ENCODE measurements at regions not wholly inside any gene's neighbourhood (a gene's known extent, or its start where the extent isn't known, plus 50 kb on each side); places are given as distances from the start of the nearest gene placed in this dataset.

DNA sequence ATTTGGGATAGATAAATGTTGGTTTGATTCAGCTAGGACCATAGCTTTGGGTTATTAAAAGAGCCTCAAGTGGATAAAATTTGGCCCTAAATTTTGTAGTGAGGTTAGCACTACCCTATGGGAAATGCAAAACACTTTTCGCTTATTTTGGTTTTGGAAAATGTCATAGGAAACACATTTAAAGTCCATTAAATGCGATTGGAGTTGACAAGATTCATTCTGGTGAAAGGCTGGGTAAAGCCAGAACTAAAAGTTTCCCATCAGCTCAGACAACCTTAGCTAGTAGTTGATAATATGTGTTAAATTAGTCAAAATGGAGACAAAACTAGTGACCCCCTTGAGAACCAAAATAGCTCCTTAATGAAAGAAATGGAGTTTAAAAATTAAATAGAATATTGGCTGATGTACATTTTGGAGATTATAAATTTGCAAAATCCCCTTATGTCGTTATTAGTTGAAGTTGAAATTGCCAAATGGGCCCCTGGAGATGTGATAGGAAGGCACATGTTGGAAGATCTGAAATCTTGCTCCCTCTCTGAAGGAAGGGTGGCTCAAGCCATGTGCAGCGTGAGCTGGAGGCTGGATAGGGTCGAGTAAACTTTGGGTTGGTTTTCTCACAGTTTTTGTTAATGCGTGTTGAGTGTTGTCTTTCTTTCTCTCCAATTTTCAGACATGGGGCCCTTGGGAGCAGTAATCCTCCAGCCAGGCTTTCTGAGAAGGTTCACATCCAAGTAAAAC, 72.8 kb downstream of the CD83 start:
- POLR2A ChIA-PET = no interaction called here

DNA sequence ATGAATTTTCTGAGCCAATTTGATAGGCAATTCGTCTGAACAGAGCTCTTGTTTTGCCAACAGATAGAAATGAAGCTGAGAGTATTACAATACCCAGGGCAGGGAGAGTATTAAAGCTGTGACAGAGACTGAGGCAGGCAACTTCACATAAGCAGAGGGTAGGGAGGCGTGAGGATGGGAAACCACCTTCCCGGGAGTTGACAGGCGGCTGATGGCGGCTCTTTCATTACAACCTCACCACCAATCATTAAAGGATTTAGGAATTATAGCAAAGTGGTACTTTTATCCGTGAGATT, 73.3 kb downstream of the CD83 start:
- DNase-seq (ENCODE audit: low spot score) (no peak), ATAC-seq (no peak)
- ChIA-PET CTCF (no interaction called here), POLR2A (no interaction called here)
- H3K36me3 Mint-ChIP-seq = 0 out of 2 replicates have a peak, but pooled peaks cover 2% of the 10 kb centered on the region
- H3K27ac Mint-ChIP-seq = no peak overlapping the region
- peaks cover 4% of the 10 kb centered on the region for H3K9me3 Mint-ChIP-seq
- no peak overlapping the region for H3K4me3 Mint-ChIP-seq
- H3K27me3 Mint-ChIP-seq (ENCODE audit: low read depth) = peaks cover 9% of the 10 kb centered on the region
- peaks cover 25% of the 10 kb centered on the region for H3K4me1 Mint-ChIP-seq
- TF ChIP-seq, protein P1, sequence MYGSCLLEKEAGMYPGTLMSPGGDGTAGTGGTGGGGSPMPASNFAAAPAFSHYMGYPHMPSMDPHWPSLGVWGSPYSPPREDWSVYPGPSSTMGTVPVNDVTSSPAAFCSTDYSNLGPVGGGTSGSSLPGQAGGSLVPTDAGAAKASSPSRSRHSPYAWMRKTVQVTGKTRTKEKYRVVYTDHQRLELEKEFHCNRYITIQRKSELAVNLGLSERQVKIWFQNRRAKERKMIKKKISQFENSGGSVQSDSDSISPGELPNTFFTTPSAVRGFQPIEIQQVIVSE (CRISPR knock-in tag; IDR thresholded peaks at IDR 0.05; ENCODE audit: borderline replicate concordance) = no peak
- TF ChIP-seq, protein P2, sequence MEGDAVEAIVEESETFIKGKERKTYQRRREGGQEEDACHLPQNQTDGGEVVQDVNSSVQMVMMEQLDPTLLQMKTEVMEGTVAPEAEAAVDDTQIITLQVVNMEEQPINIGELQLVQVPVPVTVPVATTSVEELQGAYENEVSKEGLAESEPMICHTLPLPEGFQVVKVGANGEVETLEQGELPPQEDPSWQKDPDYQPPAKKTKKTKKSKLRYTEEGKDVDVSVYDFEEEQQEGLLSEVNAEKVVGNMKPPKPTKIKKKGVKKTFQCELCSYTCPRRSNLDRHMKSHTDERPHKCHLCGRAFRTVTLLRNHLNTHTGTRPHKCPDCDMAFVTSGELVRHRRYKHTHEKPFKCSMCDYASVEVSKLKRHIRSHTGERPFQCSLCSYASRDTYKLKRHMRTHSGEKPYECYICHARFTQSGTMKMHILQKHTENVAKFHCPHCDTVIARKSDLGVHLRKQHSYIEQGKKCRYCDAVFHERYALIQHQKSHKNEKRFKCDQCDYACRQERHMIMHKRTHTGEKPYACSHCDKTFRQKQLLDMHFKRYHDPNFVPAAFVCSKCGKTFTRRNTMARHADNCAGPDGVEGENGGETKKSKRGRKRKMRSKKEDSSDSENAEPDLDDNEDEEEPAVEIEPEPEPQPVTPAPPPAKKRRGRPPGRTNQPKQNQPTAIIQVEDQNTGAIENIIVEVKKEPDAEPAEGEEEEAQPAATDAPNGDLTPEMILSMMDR (IDR thresholded peaks at IDR 0.05) = no peak
- TF ChIP-seq, protein P3, sequence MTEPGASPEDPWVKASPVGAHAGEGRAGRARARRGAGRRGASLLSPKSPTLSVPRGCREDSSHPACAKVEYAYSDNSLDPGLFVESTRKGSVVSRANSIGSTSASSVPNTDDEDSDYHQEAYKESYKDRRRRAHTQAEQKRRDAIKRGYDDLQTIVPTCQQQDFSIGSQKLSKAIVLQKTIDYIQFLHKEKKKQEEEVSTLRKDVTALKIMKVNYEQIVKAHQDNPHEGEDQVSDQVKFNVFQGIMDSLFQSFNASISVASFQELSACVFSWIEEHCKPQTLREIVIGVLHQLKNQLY (CRISPR knock-in tag; IDR thresholded peaks at IDR 0.05) = no peak
- TF ChIP-seq, protein P4, sequence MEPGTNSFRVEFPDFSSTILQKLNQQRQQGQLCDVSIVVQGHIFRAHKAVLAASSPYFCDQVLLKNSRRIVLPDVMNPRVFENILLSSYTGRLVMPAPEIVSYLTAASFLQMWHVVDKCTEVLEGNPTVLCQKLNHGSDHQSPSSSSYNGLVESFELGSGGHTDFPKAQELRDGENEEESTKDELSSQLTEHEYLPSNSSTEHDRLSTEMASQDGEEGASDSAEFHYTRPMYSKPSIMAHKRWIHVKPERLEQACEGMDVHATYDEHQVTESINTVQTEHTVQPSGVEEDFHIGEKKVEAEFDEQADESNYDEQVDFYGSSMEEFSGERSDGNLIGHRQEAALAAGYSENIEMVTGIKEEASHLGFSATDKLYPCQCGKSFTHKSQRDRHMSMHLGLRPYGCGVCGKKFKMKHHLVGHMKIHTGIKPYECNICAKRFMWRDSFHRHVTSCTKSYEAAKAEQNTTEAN (CRISPR knock-in tag; IDR thresholded peaks at IDR 0.05) = no peak
- TF ChIP-seq TEAD4 (CRISPR knock-in tag; IDR thresholded peaks at IDR 0.05) (no peak), MYBL2 (CRISPR knock-in tag; IDR thresholded peaks at IDR 0.05) (no peak), NR2C2 (CRISPR knock-in tag; IDR thresholded peaks at IDR 0.05) (no peak), ZNF423 (CRISPR knock-in tag; IDR thresholded peaks at IDR 0.05) (no peak), NR3C1 (CRISPR knock-in tag; conservative IDR thresholded peaks at IDR 0.05; ENCODE audit: low read depth) (no peak), SMAD3 (CRISPR knock-in tag; IDR thresholded peaks at IDR 0.05; ENCODE audit: borderline replicate concordance) (no peak), ETV6 (CRISPR knock-in tag; IDR thresholded peaks at IDR 0.05) (no peak), ZNF232 (CRISPR knock-in tag; IDR thresholded peaks at IDR 0.05) (no peak)
- TF ChIP-seq, protein P5, sequence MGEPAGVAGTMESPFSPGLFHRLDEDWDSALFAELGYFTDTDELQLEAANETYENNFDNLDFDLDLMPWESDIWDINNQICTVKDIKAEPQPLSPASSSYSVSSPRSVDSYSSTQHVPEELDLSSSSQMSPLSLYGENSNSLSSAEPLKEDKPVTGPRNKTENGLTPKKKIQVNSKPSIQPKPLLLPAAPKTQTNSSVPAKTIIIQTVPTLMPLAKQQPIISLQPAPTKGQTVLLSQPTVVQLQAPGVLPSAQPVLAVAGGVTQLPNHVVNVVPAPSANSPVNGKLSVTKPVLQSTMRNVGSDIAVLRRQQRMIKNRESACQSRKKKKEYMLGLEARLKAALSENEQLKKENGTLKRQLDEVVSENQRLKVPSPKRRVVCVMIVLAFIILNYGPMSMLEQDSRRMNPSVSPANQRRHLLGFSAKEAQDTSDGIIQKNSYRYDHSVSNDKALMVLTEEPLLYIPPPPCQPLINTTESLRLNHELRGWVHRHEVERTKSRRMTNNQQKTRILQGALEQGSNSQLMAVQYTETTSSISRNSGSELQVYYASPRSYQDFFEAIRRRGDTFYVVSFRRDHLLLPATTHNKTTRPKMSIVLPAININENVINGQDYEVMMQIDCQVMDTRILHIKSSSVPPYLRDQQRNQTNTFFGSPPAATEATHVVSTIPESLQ (CRISPR knock-in tag; IDR thresholded peaks at IDR 0.05) = no peak

More for the DNA sequence above, 72.8 kb downstream of the CD83 start:
- H3K27ac Mint-ChIP-seq = no peak overlapping the region
- H3K9me3 Mint-ChIP-seq = peaks cover 6% of the 10 kb centered on the region
- no peak overlapping the region for H3K4me3 Mint-ChIP-seq
- DNase-seq (ENCODE audit: low spot score) (no peak), ATAC-seq (no peak)
- CTCF ChIA-PET = no interaction called here
- peaks cover 3% of the 10 kb centered on the region; the same call in 1 of the 2 replicates for H3K36me3 Mint-ChIP-seq
- peaks cover 9% of the 10 kb centered on the region for H3K27me3 Mint-ChIP-seq (ENCODE audit: low read depth)
- TF ChIP-seq MYBL2 (CRISPR knock-in tag; IDR thresholded peaks at IDR 0.05) (no peak), EMX1 (CRISPR knock-in tag; IDR thresholded peaks at IDR 0.05) (no peak), CREM (CRISPR knock-in tag; IDR thresholded peaks at IDR 0.05) (no peak), NR2C2 (CRISPR knock-in tag; IDR thresholded peaks at IDR 0.05) (no peak), ZNF263 (CRISPR knock-in tag; IDR thresholded peaks at IDR 0.05; ENCODE audit: low read depth) (no peak), FOXP1 (CRISPR knock-in tag; IDR thresholded peaks at IDR 0.05; ENCODE audit: borderline replicate concordance) (no peak), NFE2L1 (CRISPR knock-in tag; IDR thresholded peaks at IDR 0.05) (no peak), FOXJ3 (CRISPR knock-in tag; IDR thresholded peaks at IDR 0.05; ENCODE audit: borderline replicate concordance) (no peak), CREB1 (CRISPR knock-in tag; IDR thresholded peaks at IDR 0.05) (no peak), ZNF396 (CRISPR knock-in tag; IDR thresholded peaks at IDR 0.05; ENCODE audit: borderline replicate concordance) (no peak), GTF2I (CRISPR knock-in tag; conservative IDR thresholded peaks at IDR 0.05) (no peak), RELA (CRISPR knock-in tag; IDR thresholded peaks at IDR 0.05; ENCODE audit: borderline replicate concordance) (no peak), CBFB (CRISPR knock-in tag; IDR thresholded peaks at IDR 0.05; ENCODE audit: low read depth) (no peak), NFYB (CRISPR knock-in tag; conservative IDR thresholded peaks at IDR 0.05; ENCODE audit: low read depth) (no peak), ZNF138 (CRISPR knock-in tag; conservative IDR thresholded peaks at IDR 0.05) (no peak)
- TF ChIP-seq, protein P6, sequence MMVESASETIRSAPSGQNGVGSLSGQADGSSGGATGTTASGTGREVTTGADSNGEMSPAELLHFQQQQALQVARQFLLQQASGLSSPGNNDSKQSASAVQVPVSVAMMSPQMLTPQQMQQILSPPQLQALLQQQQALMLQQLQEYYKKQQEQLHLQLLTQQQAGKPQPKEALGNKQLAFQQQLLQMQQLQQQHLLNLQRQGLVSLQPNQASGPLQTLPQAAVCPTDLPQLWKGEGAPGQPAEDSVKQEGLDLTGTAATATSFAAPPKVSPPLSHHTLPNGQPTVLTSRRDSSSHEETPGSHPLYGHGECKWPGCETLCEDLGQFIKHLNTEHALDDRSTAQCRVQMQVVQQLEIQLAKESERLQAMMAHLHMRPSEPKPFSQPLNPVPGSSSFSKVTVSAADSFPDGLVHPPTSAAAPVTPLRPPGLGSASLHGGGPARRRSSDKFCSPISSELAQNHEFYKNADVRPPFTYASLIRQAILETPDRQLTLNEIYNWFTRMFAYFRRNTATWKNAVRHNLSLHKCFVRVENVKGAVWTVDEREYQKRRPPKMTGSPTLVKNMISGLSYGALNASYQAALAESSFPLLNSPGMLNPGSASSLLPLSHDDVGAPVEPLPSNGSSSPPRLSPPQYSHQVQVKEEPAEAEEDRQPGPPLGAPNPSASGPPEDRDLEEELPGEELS (CRISPR knock-in tag; IDR thresholded peaks at IDR 0.05) = no peak
- TF ChIP-seq, protein P7, sequence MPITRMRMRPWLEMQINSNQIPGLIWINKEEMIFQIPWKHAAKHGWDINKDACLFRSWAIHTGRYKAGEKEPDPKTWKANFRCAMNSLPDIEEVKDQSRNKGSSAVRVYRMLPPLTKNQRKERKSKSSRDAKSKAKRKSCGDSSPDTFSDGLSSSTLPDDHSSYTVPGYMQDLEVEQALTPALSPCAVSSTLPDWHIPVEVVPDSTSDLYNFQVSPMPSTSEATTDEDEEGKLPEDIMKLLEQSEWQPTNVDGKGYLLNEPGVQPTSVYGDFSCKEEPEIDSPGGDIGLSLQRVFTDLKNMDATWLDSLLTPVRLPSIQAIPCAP (CRISPR knock-in tag; IDR thresholded peaks at IDR 0.05) = no peak
- TF ChIP-seq, protein P8, sequence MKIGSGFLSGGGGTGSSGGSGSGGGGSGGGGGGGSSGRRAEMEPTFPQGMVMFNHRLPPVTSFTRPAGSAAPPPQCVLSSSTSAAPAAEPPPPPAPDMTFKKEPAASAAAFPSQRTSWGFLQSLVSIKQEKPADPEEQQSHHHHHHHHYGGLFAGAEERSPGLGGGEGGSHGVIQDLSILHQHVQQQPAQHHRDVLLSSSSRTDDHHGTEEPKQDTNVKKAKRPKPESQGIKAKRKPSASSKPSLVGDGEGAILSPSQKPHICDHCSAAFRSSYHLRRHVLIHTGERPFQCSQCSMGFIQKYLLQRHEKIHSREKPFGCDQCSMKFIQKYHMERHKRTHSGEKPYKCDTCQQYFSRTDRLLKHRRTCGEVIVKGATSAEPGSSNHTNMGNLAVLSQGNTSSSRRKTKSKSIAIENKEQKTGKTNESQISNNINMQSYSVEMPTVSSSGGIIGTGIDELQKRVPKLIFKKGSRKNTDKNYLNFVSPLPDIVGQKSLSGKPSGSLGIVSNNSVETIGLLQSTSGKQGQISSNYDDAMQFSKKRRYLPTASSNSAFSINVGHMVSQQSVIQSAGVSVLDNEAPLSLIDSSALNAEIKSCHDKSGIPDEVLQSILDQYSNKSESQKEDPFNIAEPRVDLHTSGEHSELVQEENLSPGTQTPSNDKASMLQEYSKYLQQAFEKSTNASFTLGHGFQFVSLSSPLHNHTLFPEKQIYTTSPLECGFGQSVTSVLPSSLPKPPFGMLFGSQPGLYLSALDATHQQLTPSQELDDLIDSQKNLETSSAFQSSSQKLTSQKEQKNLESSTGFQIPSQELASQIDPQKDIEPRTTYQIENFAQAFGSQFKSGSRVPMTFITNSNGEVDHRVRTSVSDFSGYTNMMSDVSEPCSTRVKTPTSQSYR (CRISPR knock-in tag; IDR thresholded peaks at IDR 0.05) = no peak
- peaks cover 25% of the 10 kb centered on the region for H3K4me1 Mint-ChIP-seq
